OCI-LY3 (cell line): ENCODE measurements at regions not wholly inside any gene's neighbourhood (a gene's known extent, or its start where the extent isn't known, plus 50 kb on each side); places are given as distances from the start of the nearest gene placed in this dataset.

Experiments
- CTCF ChIP-seq: fragments of 200-600, 300-600 bp; sonication (generic); IDR thresholded peaks from 2 replicates; pipeline ENCODE4 v1.5.1; 2014; ENCODE audit warnings: antibody characterized with exemption, low read length, low read depth
- EZH2phosphoT487 ChIP-seq: fragments of 200-600 bp; shearing (Covaris generic); IDR thresholded peaks from 2 replicates; pipeline ENCODE4 v1.6.1; 2018; ENCODE audit warnings: antibody characterized with exemption, mixed run types, low read depth

- TF ChIP-seq CTCF = no peak
- TF ChIP-seq EZH2phosphoT487 = no peak
Observed at GRCh38 chr5:58115811-58116210, 344.1 kb downstream of the PLK2 start.
